ENCODE measurements at regions not wholly inside any gene's neighbourhood (a gene's known extent, or its start where the extent isn't known, plus 50 kb on each side); places are given as distances from the start of the nearest gene placed in this dataset.
A peak's percentile ranks its signal among the peaks of the same experiment; 100 is the strongest.
"Not testable (repeated sequence)": the region's sequence is repeated elsewhere in the genome, so short reads cannot be mapped to it uniquely, and the experiment has no call there.

DNA sequence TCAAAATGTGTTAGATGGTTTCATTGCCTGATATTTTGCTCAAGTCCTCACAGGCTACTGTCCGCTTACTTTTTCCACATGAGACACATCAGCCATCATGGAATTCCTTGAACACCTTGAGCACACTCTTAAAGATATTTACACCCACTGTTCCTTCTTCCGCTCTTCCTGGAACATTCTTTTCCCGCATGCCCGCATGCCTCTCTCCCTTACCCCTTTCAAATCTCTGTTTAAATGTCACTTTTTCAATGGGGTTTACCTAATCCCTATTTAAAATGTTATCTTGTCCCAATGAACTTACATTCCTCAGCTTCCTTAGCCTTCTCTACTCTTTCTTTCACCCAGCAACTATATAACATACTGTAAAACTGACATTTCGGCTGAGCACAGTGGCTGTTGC lies 503.3 kb upstream of the PTCHD4 start:
- Histone ChIP-seq H3K36me3 (ENCODE audit: control insufficient read depth, insufficient read depth, low read length) (no peaks in the 10 kb centered on the region), H3K27me3 (ENCODE audit: control insufficient read depth, insufficient read depth, low read length) (no peaks in the 10 kb centered on the region), H3K27ac (ENCODE audit: low read depth, low read length) (no peak overlapping the region), H3K4me3 (ENCODE audit: low read depth, low read length) (no peak overlapping the region), H3K4me1 (ENCODE audit: control insufficient read depth, insufficient read depth, low read length) (no peaks in the 10 kb centered on the region), H3K9me3 (ENCODE audit: control insufficient read depth, insufficient read depth, low read length) (peaks cover 2% of the 10 kb centered on the region)
- 97% methylated on average over 5 of the region's 5 CpGs for WGBS (ENCODE audit: insufficient coverage)
- DNase-seq (ENCODE audit: low read depth in 4 of 6, low spot score in 6 of 6): no peak

DNA sequence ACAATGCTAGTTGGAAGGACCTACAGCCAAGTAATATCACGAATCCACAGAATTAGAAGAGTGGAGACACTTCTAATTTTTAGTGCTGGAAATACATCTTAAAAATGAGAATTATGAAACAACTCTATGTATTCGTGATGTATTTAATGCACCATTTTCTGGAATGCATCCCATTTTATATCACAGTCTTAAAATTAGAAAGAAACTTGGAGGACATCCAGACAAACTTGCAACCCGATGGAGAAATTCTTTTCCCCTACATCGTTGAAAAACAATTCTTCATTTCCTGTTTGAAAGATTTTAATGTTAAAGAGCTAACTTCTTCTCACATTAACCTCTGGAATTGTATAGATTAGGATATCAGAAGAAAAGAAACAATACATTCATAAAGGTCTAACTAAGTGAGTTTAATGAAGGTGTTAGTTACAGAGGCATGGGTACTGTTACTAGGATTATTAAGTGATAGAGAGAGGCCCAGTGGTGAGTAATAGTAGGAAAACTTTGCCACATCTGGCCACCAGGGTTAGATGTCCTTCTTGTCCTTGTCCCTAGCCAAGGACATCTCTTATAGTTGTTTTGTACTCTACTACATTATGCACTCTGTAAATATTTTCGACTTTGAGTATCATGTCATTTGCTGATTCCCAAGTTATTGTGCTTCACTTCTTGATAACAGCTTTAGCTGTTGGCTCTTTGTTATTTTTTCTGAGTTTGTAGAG lies 502.4 kb upstream of the PTCHD4 start:
- no peaks in the 10 kb centered on the region for H3K36me3 ChIP-seq (ENCODE audit: control insufficient read depth, insufficient read depth, low read length)
- no CpG with 5 or more reads among the region's 5 CpGs for WGBS (ENCODE audit: insufficient coverage)
- peaks cover 2% of the 10 kb centered on the region for H3K9me3 ChIP-seq (ENCODE audit: control insufficient read depth, insufficient read depth, low read length)
- no peaks in the 10 kb centered on the region for H3K4me1 ChIP-seq (ENCODE audit: control insufficient read depth, insufficient read depth, low read length)
- peak in 2 of 6 donors; percentile 4 to 15 for DNase-seq (ENCODE audit: low read depth in 4 of 6, low spot score in 6 of 6)
- no peaks in the 10 kb centered on the region for H3K27me3 ChIP-seq (ENCODE audit: control insufficient read depth, insufficient read depth, low read length)
- H3K27ac ChIP-seq (ENCODE audit: low read depth, low read length): no peak overlapping the region
- H3K4me3 ChIP-seq (ENCODE audit: low read depth, low read length): no peak overlapping the region

DNA sequence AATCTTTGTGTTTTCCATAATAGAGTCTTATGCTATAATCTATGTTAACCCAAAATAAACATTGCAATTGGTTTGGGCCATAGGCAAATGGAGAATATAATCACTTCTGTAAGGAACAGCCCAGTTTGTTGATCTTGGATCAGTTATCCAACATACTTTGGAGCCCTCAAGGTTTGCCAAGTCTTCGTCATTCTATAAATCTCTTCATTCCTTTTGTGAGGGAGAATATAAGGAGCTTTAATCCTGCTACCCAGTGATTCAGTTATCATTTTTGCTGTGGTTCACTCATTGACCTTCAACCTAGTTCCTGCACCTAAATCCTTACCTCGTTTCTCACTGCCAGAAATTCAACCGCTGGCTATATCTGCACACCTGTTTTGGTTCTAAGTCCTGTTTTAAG lies 500.3 kb upstream of the PTCHD4 start:
- Histone ChIP-seq H3K27ac (ENCODE audit: low read depth, low read length) (no peak overlapping the region), H3K4me1 (ENCODE audit: control insufficient read depth, insufficient read depth, low read length) (no peaks in the 10 kb centered on the region), H3K4me3 (ENCODE audit: low read depth, low read length) (no peak overlapping the region), H3K27me3 (ENCODE audit: control insufficient read depth, insufficient read depth, low read length) (no peaks in the 10 kb centered on the region), H3K36me3 (ENCODE audit: control insufficient read depth, insufficient read depth, low read length) (no peaks in the 10 kb centered on the region), H3K9me3 (ENCODE audit: control insufficient read depth, insufficient read depth, low read length) (no peaks in the 10 kb centered on the region)
- 75% methylated on average over 2 of the region's 3 CpGs for WGBS (ENCODE audit: insufficient coverage)
- no peak for DNase-seq (ENCODE audit: low read depth in 4 of 6, low spot score in 6 of 6)

DNA sequence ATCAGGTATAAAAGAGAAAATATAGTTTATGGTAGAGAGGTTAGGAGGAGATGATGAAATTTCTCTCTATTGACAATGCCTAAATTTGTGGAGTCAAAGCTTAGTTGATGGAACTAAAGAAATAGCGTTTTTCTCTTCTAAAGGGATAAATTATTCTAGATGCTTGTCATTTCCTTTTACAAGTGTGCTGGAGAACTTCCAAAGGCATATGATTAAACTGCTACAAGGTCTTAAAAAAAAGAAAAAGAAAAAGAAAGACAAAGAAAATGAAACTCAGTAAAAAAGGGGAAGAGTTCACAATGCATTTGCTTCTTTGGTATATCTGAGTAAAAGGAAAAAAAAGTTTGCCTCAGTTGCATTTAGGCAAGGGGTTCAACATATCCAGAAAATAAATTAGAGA lies 499.8 kb upstream of the PTCHD4 start:
- no CpG with 5 or more reads among the region's 1 CpG for WGBS (ENCODE audit: insufficient coverage)
- Histone ChIP-seq H3K4me3 (ENCODE audit: low read depth, low read length) (no peak overlapping the region), H3K9me3 (ENCODE audit: control insufficient read depth, insufficient read depth, low read length) (no peaks in the 10 kb centered on the region), H3K36me3 (ENCODE audit: control insufficient read depth, insufficient read depth, low read length) (no peaks in the 10 kb centered on the region), H3K27ac (ENCODE audit: low read depth, low read length) (no peak overlapping the region), H3K4me1 (ENCODE audit: control insufficient read depth, insufficient read depth, low read length) (no peaks in the 10 kb centered on the region), H3K27me3 (ENCODE audit: control insufficient read depth, insufficient read depth, low read length) (no peaks in the 10 kb centered on the region)
- peak in 1 of 6 donors; percentile 35 for DNase-seq (ENCODE audit: low read depth in 4 of 6, low spot score in 6 of 6)

GRCh38 chr6:48606618-48607017 lies 495.6 kb upstream of the PTCHD4 start:
- Histone ChIP-seq H3K27me3 (ENCODE audit: control insufficient read depth, insufficient read depth, low read length) (no peaks in the 10 kb centered on the region), H3K4me1 (ENCODE audit: control insufficient read depth, insufficient read depth, low read length) (no peaks in the 10 kb centered on the region), H3K9me3 (ENCODE audit: control insufficient read depth, insufficient read depth, low read length) (no peaks in the 10 kb centered on the region), H3K36me3 (ENCODE audit: control insufficient read depth, insufficient read depth, low read length) (no peaks in the 10 kb centered on the region), H3K4me3 (ENCODE audit: low read depth, low read length) (no peak overlapping the region), H3K27ac (ENCODE audit: low read depth, low read length) (no peak overlapping the region)
- DNase-seq (ENCODE audit: low read depth in 4 of 6, low spot score in 6 of 6): no peak

DNA sequence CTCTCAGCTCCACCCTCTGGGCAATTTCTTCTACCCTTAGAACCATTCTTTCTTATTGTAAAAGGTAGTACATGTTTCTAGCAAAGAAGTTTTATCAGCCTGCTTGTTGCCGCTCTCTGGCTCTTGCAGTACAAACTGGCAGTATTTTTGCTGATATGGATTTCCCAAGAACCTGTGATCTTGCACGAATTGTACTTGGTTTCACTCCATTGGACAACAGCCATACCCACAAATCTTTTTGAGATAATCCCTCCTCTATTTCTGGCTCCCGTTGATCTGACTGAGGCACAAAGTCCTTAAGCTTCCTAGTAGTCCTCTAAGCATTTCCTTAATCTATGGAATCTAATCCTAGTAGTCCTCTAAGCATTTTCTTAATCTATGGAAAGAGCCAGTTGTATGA lies 487.0 kb upstream of the PTCHD4 start:
- no peaks in the 10 kb centered on the region for H3K36me3 ChIP-seq (ENCODE audit: control insufficient read depth, insufficient read depth, low read length)
- no peaks in the 10 kb centered on the region for H3K9me3 ChIP-seq (ENCODE audit: control insufficient read depth, insufficient read depth, low read length)
- no peaks in the 10 kb centered on the region for H3K27me3 ChIP-seq (ENCODE audit: control insufficient read depth, insufficient read depth, low read length)
- H3K27ac ChIP-seq (ENCODE audit: low read depth, low read length): no peak overlapping the region
- 100% methylated on average over 3 of the region's 3 CpGs for WGBS (ENCODE audit: insufficient coverage)
- peak in 1 of 6 donors; percentile 20 for DNase-seq (ENCODE audit: low read depth in 4 of 6, low spot score in 6 of 6)
- no peaks in the 10 kb centered on the region for H3K4me1 ChIP-seq (ENCODE audit: control insufficient read depth, insufficient read depth, low read length)
- no peak overlapping the region for H3K4me3 ChIP-seq (ENCODE audit: low read depth, low read length)

DNA sequence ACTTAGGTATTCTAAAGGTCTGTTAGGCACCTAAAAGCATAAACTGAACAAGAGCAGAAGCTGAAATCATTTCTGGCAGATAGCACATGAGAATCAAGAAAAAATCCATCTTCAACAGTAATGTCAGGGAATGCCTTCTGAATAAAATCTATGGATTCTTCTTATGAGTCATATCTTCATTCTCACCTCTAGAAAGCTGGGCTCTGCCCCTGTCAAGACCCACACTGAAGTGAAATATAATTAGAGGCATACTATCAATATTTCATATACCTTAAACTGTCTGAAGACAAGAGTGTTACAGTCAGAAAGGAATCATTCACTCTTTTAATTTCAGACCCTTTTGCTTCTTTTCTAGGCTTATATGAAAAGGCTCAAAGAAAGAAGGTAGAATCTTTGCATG lies 485.8 kb upstream of the PTCHD4 start:
- Histone ChIP-seq H3K36me3 (ENCODE audit: control insufficient read depth, insufficient read depth, low read length) (no peaks in the 10 kb centered on the region), H3K4me1 (ENCODE audit: control insufficient read depth, insufficient read depth, low read length) (no peaks in the 10 kb centered on the region), H3K9me3 (ENCODE audit: control insufficient read depth, insufficient read depth, low read length) (no peaks in the 10 kb centered on the region), H3K27me3 (ENCODE audit: control insufficient read depth, insufficient read depth, low read length) (no peaks in the 10 kb centered on the region), H3K27ac (ENCODE audit: low read depth, low read length) (no peak overlapping the region), H3K4me3 (ENCODE audit: low read depth, low read length) (no peak overlapping the region)
- no peak for DNase-seq (ENCODE audit: low read depth in 4 of 6, low spot score in 6 of 6)

GRCh38 chr6:48591158-48591557 lies 480.2 kb upstream of the PTCHD4 start:
- H3K9me3 ChIP-seq (ENCODE audit: control insufficient read depth, insufficient read depth, low read length); H3K4me1 ChIP-seq (ENCODE audit: control insufficient read depth, insufficient read depth, low read length); H3K27ac ChIP-seq (ENCODE audit: low read depth, low read length); DNase-seq (ENCODE audit: low read depth in 4 of 6, low spot score in 6 of 6); H3K4me3 ChIP-seq (ENCODE audit: low read depth, low read length); H3K36me3 ChIP-seq (ENCODE audit: control insufficient read depth, insufficient read depth, low read length); H3K27me3 ChIP-seq (ENCODE audit: control insufficient read depth, insufficient read depth, low read length): not testable (repeated sequence)

DNA sequence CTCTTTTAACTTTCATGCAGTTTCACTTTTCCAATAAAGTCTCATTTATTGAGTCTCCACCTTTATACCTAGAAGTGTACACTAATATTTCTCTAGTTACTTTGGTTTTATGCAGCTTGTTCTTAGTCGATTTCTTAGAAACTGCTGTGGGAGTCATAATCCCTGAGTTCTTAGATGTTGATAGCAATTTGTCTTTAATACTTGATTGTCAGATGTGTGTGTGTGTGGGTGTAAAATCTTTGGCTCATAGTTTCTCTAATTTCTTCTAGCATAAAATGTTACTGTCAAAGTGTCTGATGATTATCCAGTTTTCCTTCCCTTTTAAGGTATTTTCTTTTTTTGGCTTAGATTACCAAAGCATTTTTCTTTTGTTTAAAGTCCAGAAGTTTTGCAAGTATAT lies 473.8 kb upstream of the PTCHD4 start:
- Histone ChIP-seq H3K4me3 (ENCODE audit: low read depth, low read length) (no peak overlapping the region), H3K36me3 (ENCODE audit: control insufficient read depth, insufficient read depth, low read length) (no peaks in the 10 kb centered on the region), H3K27ac (ENCODE audit: low read depth, low read length) (no peak overlapping the region), H3K27me3 (ENCODE audit: control insufficient read depth, insufficient read depth, low read length) (no peaks in the 10 kb centered on the region), H3K9me3 (ENCODE audit: control insufficient read depth, insufficient read depth, low read length) (no peaks in the 10 kb centered on the region), H3K4me1 (ENCODE audit: control insufficient read depth, insufficient read depth, low read length) (no peaks in the 10 kb centered on the region)
- WGBS (ENCODE audit: insufficient coverage): no CpG with 5 or more reads among the region's 1 CpG
- DNase-seq (ENCODE audit: low read depth in 4 of 6, low spot score in 6 of 6): no peak

- Histone ChIP-seq H3K36me3 (ENCODE audit: control insufficient read depth, insufficient read depth, low read length) (no peaks in the 10 kb centered on the region), H3K4me3 (ENCODE audit: low read depth, low read length) (no peak overlapping the region), H3K27ac (ENCODE audit: low read depth, low read length) (no peak overlapping the region), H3K27me3 (ENCODE audit: control insufficient read depth, insufficient read depth, low read length) (no peaks in the 10 kb centered on the region), H3K9me3 (ENCODE audit: control insufficient read depth, insufficient read depth, low read length) (no peaks in the 10 kb centered on the region), H3K4me1 (ENCODE audit: control insufficient read depth, insufficient read depth, low read length) (no peaks in the 10 kb centered on the region)
- no peak for DNase-seq (ENCODE audit: low read depth in 4 of 6, low spot score in 6 of 6)
- WGBS (ENCODE audit: insufficient coverage): no CpG with 5 or more reads among the region's 3 CpGs
Measured at GRCh38 chr6:48570656-48571055, 459.7 kb upstream of the PTCHD4 start.
